ENCODE measurements at regions not wholly inside any gene's neighbourhood (a gene's known extent, or its start where the extent isn't known, plus 50 kb on each side); places are given as distances from the start of the nearest gene placed in this dataset.

- no peak for TF ChIP-seq CHD7 (IDR thresholded peaks at IDR 0.05; ENCODE audit: insufficient replicate concordance, low read length)
These were observed 107.1 kb downstream of the DISP1 start (continued) for GRCh38 chr1:222921945-222922344.
